ENCODE measurements at regions not wholly inside any gene's neighbourhood (a gene's known extent, or its start where the extent isn't known, plus 50 kb on each side); places are given as distances from the start of the nearest gene placed in this dataset.
"Not testable (repeated sequence)": the region's sequence is repeated elsewhere in the genome, so short reads cannot be mapped to it uniquely, and the experiment has no call there.

DNA sequence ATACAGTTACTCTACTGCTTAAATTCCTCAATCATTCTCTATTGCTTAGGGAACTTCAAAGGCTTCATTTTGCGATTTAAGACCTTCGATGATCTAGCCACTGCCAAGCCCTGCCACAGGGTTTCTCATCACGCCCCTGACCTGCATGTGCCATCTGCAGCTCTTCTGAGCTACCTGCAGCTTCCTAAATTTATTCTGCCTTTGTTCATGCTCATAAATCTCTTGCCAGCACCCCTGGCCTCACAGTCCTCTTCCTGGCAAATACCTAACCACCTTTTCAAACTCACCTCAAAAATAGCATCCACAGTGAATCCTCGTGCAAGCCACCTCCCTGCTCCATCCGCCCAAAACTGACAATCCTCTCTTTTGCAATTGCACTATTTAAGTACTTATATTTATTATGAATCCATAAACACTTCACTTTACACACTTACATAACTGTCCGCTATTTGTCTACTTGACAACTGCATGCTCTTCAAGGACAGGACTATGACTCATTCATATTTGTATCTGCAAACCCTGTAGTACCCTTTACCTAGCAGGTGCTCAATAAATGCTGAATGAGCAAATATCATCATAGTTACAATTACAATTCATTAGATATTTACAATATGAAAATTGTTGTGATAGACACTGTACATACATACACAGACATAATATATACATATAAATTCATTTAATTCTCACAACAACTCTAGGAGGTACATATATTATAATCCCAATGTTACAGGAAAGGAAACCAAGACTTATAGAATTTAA is 280.0 kb upstream of the RASGEF1B start:
- no peak for DNase-seq

DNA sequence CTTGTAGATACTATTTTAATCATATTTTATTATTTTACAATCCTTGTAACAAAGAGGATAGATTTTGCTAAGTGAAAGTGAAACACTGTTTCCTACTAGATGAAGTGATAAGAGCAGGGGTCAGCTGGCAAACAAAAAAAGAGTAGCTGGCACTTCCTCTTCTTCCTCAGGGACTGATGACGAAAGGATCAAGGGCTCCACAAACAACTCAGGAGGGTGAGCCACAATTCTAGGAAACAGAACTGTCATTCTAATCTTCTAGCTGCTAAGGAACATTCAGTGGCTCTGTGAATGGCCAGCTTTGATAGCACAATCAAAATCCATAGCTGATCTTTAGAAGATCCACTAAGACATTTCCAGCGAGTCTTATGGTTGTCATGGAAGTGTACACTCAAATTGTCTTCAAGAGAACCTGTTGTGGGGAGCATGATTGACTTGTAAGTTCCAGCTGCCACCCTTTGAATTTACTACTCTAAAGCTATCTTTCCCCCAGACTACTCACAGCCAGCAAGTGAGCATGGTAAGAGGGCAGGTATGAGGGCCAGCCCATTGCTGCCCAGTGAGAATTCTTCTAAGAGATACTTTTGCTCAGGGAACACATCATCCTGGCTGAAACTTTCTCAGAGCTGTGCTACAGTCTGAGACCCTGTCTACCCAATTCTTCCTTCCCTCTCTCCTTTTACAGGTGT is 275.7 kb upstream of the RASGEF1B start:
- DNase-seq, result no peak

DNA sequence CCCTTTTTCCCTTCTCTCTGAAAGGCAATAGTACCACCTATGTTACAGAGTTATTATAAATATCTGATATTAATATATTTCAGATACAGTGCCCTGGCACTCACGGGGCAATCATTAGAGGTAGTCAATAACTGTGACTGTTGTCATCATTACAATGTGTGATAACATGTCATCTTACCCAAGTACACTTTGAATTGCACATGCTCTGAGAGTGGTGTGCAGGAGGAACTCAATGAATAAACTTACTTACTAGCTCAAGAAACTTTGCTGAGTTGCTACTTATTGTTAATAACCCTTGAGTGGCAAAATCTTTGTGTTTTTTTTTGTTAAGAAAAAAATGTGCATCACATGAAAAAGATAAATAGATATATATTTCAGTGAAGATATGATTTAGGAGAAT is 275.1 kb upstream of the RASGEF1B start:
- DNase-seq, result no peak

DNA sequence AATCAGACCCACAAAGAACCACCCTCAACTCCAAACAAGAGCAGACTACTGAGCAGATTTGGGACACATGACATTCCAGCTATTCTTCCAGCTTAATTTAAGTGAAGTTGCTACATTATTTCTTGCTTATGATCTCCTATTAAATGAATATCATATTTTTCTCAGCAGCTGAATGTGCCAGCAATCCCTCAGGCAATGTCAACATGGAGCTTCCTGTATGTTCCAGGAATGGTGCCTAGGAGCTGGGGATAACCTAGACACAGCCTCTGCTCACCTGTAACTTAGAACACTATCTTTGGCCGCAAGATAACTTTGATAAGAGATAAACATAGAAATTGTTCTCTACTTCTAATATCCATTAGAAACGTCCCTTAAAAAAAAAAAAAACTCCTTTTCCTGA is 274.4 kb upstream of the RASGEF1B start:
- no peak for DNase-seq

DNA sequence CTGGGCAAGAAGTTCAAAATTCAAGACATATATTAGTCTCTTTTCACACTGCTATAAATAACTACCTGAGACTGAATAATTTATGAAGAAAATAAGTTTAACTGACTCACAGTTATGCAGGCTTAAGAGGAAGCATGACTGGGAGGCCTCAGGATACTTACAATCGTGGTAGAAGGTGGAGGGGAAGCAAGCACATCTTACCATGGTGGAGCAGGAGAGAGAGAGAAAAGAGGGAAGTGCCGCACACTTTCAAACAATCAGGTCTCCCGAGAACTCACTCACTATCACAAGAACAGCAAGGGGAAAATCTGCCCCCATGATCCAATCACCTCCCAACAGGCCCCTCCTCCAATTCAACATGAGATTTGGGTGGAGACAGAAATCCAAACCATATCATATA is 273.3 kb upstream of the RASGEF1B start:
- no peak for DNase-seq

DNA sequence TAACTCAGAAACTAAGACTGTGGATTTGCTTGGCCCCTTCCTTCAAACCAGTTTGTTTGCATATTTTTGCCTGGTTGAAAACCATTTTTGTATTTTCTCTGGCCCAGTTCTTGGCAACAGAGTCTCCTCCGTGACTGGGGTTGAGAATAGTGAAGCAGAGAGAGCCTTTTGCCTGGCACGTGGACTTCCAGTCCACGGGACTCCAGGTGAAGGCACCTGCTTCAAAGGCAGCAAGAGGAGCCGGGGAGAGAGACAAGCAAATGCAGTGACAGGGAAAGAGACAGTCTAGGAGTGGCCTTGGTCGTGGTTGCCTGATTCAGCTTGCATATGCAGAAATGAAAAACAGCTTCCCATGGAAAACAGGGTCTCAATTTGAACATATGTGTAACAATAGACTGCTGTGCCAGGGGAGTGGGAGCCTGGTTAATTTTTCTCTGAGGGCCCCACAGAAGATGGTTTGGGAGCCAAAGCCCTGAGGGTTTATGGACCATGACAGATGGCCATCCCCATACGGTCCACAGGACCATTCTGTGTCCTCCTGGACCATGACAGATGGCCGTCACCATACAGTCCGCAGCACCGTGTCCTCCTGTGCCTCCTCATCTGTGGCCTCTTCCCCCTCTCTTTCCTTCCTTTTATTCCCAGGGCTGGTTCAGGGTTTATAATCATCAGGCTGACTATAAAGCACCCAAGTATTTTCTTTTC is 272.2 kb upstream of the RASGEF1B start:
- DNase-seq, result no peak

DNA sequence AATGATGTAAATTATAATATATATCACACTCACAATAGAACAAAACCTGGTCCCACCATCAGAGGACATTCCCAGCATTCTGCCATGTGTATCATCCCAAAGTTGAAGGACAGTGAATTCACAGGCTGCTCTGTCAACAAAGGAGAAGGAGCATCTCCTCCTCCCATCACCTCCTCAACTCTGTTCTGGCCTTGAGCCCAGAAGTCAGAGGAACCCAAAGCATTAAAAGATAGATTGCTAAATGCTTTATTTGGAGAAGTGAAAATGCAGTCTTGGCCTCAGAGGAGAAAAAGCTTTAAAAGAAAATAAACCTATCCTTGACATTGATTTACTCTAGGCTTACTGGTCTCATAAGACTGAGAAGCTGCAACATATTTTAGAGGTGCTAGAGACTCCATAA is 268.8 kb upstream of the RASGEF1B start:
- no peak for DNase-seq

DNA sequence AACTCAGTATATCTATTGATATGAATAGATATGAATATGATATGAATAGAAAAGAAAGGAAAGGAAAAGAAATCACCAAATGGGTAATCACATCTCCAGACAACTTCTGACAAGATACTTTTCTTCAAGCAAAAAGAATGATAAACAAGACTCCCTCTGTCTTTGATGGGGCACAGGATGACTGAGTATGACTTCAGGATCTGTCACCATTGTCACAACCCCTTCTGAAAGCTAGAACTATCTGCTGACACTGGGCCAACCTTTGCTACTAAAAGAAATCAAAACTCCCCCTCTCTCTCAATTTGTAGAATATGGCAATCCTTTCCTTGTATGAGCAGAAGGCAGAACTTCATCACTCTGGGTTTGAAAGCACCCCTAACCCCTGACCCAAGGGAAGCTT is 267.2 kb upstream of the RASGEF1B start:
- no peak for DNase-seq

DNA sequence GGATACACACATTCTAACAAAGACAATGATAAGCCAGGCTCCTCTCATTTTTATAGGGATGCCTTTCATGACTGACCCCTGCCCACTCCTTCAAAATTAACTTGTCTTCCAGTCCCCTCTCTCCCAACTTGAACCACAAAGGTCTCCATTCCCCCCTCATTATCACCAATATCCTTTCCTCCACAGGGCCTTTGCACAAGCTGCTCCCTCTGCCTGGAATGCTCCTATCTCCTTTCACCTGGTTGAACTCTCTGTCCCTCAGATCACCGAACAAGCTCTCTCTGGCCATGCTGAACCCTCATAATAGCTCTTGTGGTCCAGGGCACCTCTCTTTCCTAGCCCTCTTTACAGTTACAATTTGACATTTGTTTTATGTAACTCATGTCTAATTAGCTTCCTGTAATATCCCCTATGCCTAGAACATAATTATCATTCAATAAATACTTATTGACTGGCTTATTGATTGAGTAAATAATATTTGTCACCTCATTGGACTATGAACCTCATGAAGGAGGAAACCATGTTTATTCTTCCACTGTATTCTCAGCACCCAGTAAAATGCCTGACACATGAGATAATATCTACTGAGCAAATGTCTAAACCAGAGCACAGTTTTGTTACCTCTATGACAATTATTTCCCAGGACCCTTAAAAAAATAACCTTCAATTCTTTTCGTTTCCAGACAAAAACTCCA is 266.3 kb upstream of the RASGEF1B start:
- DNase-seq, result no peak

DNA sequence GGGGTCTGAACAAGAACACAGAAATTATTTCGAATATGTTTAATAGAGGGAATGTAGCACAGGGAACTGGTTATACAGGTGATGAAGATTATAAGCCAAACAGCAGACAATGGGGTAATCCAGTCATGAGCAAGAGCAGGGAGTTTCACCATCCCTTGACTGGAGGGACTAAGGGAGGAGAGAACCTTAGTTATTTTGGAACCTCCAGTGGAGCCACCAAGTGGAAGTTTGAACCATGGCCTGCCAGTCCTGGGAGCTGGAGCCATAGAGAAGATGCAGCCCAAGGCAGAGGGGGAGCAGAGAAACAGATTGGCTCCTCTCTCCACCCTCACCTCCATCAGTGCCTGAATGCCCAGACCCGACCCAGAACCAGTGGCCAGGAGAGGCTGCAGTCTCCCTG is 264.6 kb upstream of the RASGEF1B start:
- DNase-seq, result no peak

DNA sequence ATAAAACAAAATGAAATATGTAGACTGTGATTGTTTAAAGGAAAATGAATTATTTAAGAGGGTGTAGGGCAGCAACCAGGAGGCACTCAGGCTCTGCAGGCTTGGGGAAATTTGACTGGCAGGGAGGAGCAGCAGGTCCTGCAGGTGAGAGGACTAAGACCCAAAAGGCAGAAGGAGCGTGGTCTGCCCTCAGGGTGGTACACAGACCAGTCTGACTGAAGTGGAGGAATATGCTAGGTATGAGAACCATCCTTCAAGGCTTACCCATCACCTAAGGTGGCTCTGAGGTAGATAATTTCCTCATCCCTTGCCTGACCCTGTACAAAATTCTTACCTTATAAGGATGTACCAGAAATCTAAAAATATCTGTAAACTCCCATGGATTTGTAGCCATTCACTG is 261.3 kb upstream of the RASGEF1B start:
- no peak for DNase-seq

DNA sequence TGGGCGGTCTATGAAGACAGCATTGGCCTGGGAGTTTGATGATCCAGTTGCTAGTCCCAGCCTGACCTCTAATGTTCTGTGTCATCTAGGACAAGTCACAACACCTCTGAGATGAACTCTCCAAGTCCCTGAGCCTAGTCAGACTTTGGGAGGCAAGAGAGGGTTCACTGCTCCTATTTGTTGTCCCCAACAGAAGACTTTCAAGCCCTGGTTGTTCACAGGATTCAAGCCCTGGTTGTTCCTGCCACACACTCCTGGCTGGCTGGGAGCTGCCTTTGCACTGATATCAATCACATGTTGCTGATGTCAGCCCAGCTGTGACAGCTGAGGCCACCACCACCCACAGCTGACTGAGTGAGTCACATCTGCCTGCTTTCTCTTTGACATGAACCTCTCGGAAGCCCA is 253.2 kb upstream of the RASGEF1B start:
- DNase-seq, result peak; percentile 40

DNA sequence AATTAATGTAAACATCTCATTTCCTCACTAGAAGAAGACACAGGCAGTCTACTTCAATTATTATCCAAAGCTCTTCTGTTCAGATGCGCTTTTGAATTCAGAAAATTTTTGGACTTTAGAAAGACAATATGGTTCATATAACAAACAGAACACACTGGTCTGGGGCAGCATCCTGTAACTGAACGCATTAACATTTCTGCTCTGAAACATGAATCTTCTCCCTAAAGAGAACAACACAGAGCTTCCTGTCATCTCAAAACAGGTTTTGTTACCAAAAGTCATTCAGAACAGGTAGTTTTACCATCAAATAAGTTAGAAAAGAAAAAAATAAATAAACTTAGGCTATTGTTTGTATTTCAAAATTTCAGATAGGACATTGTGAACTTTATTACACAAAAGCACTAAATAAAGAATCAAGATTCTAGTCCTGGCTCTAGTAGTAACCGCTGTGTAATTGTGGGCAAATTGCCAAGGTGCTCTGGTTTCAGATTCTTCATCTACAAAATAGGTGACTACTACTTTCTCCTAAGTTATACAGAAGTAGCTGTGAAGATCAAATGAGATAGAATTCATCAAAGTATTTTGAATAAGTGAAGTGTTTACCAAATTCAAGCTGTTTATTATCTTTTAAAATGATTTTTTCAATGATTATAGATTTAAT is 252.3 kb upstream of the RASGEF1B start:
- no peak for DNase-seq

DNA sequence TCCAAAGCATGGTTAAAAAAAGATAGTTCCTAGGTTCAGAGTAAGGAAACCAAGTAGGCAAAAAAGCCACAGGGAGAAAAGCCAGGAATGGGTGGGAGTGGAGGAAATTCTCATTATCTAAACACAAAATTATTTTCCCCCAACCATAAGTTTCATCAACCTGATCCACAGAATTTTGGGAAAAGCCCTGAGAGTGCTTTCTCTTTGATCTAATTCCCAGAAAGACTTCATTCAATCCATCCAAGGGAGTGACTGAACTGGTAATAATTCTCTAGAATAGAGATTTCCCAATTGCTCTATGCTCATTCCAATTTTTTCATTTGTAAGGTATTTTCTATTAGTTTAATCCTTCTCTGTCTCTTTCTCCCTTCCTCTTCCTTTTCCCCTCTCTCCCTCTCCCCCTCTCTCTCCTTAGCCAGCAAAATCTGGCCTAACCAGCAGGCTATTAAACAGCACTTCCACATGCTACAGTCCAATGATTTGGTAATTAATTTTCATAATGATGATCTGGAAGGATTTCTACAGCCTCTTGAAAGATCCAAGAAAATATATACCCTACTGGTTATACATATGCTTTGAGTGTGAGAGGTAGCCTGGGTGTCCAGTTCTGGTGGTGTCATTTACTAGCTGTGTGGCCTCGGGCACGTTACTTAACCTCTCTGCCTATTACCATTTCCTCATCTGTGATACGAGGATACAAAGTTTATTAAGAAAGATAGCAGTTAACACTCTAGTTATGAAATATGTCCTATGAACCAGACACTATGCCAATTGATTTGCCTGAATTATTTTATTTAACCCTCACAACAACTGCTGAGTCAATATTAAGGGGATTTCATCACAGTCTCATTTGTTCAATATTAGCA is 251.5 kb upstream of the RASGEF1B start:
- no peak for DNase-seq

DNA sequence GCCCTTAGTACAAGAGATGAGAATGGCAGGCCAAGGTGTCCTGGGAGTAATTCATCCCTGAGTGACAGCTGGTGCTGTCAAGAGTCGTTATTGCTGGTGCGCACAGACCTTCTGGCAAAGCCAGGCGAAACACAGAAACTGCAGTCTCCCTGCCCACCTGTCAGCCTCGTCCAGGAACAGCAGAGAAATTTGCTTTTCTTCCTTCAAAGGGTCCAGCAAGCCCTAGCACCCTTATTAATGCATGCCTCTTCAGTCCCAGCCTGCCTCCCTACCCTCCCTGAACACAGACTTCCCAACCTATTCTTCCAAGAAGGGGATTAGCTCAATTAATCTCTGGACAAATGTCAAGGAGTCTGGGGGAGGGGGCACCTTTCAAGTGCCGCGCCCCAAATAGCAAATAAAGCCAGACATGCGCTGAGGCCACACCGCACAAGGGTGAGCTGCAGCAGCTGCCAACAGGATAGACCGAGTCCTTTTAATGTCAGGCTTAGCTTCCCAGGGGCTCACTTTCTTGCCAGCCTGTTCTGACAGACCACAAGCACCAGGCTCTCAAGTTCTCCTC is 250.7 kb upstream of the RASGEF1B start:
- DNase-seq, result peak; percentile 55

DNA sequence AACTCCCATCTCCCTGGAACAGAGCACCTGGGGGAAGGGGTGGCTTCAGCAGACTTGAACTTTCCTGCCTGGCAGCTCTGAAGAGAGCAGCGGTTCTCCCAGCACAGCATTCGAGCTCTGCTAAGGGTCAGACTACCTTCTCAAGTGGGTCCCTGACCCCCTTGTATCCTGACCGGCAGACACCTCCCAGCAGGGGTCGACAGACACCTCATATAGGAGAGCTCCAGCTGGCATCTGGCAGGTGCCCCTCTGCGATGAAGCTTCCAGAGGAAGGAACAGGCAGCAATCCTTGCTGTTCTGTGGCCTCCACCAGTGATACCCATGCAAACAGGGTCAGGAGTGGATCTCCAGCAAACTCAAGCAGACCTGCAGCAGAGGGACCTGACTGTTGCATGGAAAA is 244.1 kb upstream of the RASGEF1B start:
- no peak for DNase-seq

DNA sequence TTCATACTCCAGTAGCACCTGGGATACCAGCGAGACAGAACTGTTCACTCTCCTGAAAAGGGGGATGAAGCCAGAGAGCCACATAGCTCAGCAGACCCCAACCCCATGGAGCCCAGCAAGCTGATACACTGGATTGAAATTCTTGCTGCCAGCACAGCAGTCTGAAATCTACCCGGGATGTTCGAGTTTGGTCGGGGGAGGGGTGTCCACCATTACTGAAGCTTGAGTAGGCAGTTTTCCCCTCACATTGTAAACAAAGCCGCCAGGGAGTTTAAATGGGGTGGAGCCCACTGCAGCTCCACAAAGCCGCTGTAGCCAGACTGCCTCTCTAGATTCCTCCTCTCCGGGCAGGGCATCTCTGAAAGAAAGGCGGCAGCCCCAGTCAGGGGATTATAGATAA is 243.7 kb upstream of the RASGEF1B start:
- DNase-seq, result not testable (repeated sequence)

DNA sequence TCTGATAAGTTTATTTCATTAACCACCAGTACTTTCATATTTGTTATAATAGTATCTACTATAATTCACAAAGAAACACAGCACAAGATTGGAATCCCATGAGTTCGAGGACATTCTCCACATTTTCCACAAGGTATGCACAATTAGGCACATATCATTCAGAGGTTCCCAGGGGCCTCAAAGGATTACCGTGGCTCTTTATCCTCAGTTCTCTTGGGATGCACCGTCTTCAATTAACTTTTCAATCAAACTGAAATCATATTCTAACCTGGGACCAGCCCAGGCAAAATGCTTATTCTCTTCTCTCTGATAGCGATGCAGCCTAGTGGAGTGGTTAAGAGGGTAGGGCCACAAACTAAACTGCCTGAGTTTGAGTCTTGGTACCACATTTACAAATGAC is 242.6 kb upstream of the RASGEF1B start:
- DNase-seq, result no peak

DNA sequence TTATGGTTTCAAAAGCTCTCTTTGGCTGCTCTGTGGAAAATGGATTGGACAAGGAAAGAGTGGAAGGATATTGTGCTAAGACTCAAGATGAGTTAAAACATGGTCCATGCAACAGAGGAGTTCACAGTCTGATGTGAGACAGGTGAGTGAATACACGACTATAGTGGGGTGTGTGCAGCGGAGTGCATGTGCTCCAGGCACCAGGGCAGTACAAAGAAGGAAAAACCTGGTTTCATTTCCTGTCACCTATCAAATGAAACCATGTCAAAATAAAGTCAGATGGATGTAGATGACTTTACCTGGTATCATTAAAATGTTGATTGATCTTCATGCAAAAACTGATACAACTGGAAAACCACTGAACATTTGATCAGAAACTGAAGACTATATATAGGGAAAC is 241.0 kb upstream of the RASGEF1B start:
- DNase-seq, result no peak

DNA sequence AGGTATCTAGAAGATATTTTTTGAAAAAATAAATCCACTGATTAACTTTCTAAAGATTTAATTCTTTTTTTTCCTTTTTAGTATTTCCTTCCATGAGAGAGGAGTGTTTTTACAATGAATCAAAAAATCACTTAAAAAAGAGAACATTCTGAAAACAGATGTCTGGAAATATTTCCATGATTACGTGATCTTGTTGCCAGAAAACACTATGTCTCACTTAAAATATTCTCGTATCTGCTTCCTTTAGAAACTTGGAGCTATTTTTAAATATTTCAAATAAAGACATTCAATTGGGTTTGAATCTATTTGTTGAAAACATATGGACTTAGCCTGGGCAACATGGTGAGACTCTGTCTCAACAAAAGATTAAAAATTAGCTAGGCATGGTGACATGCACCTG is 232.8 kb upstream of the RASGEF1B start:
- DNase-seq, result no peak

DNA sequence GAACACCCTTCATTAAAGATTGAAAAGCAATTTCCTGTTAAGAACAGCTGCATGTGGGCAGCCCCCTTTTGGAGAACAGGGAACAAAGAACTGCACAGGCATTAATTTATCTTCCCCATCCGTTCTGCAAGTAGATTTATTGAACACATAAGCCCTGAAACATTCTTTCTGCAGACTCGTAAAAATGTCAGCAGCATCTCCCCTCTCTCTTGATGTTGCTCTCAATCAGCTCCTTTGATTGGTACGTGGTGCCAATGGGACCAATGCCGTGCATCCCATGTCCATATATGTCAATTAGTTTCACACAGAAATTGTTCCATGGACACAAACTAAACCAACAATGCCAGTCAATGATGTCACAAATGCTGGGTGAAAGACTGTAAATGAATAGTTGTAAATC is 228.5 kb upstream of the RASGEF1B start:
- DNase-seq, result no peak
